ENCODE measurements at regions not wholly inside any gene's neighbourhood (a gene's known extent, or its start where the extent isn't known, plus 50 kb on each side); places are given as distances from the start of the nearest gene placed in this dataset.

GRCh38 chr5:133801955-133802751 lies 166.3 kb downstream of the C5orf15 start:
- H3K9ac ChIP-seq (replicated peaks in 1 of 4; ENCODE audit: extremely low read depth in 1 of 4, low read depth in 3 of 4, low read length in 3 of 4), result no peak overlapping the region
- no peak overlapping the region for H2AFZ ChIP-seq (ENCODE audit: low read length)
- no peak overlapping the region for H4K8ac ChIP-seq (ENCODE audit: extremely low read depth, insufficient read depth, low read length)
- H2BK120ac ChIP-seq (replicated peaks; ENCODE audit: low read depth, low read length), result no peak overlapping the region
- no peak overlapping the region for H2BK15ac ChIP-seq (ENCODE audit: low read length)
- no peak overlapping the region for H3K4me3 ChIP-seq (ENCODE audit: extremely low read depth in 1 of 4, insufficient read depth in 2 of 4, low read depth in 3 of 4, low read length in 4 of 4)
- no peaks in the 10 kb centered on the region for H3K27me3 ChIP-seq (replicated peaks in 1 of 4; ENCODE audit: control insufficient read depth in 3 of 4, extremely low read depth in 1 of 4, insufficient read depth in 3 of 4, low read length in 3 of 4)
- no peak overlapping the region for H2BK12ac ChIP-seq (ENCODE audit: low read depth, low read length)
- no peak overlapping the region for H2AK5ac ChIP-seq (ENCODE audit: low read depth, low read length)
- H2BK5ac ChIP-seq (ENCODE audit: low read depth, low read length), result no peak overlapping the region
- H3K4me2 ChIP-seq (ENCODE audit: insufficient read depth in 1 of 2, low read depth in 2 of 2, low read length in 2 of 2), result no peak overlapping the region
- ChIA-PET POLR2A (ENCODE audit: partially characterized antibody) (no interaction called here), CTCF (ENCODE audit: partially characterized antibody) (interaction anchor here (0.7 to 2.0 kb wide), 6 partner anchors 9 to 142 kb away, joined by 4 to 6 read pairs (median 4); no protein-coding TSS in a partner anchor)
- TF ChIP-seq SAP30 (IDR thresholded peaks at IDR 0.05; ENCODE audit: insufficient read depth, insufficient replicate concordance, low read length), result no peak
- no peak for TF ChIP-seq CTCF (IDR thresholded peaks at IDR 0.05; ENCODE audit: control extremely low read depth in 1 of 3, insufficient read depth in 1 of 3, low read depth in 1 of 3, low read length in 3 of 3)
- no peak for TF ChIP-seq YY1 (IDR thresholded peaks at IDR 0.05; ENCODE audit: low read depth, low read length)
- no peak for TF ChIP-seq RBBP5 (IDR thresholded peaks at IDR 0.05; ENCODE audit: borderline replicate concordance, low read depth, low read length)
- no peaks in the 10 kb centered on the region for H4K20me1 ChIP-seq (replicated peaks in 1 of 2; ENCODE audit: control insufficient read depth in 1 of 2, insufficient read depth in 2 of 2, low read length in 2 of 2)
- no peaks in the 10 kb centered on the region for H3K4me1 ChIP-seq (replicated peaks in 1 of 4; ENCODE audit: control insufficient read depth in 3 of 4, insufficient read depth in 4 of 4, low read length in 3 of 4)
- no peak overlapping the region for H3K18ac ChIP-seq (ENCODE audit: extremely low read depth, low read length)
- no peaks in the 10 kb centered on the region for H3K36me3 ChIP-seq (ENCODE audit: control insufficient read depth in 2 of 4, insufficient read depth in 4 of 4, low read length in 3 of 4)
- H3K79me2 ChIP-seq (ENCODE audit: control insufficient read depth in 1 of 2, insufficient read depth in 2 of 2, low read length in 2 of 2), result no peaks in the 10 kb centered on the region
- H3K27ac ChIP-seq (ENCODE audit: low read depth, low read length), result no peak overlapping the region
- no peak overlapping the region for H3K56ac ChIP-seq (replicated peaks; ENCODE audit: insufficient read length, low read depth, low read length)
- no peak overlapping the region for H3K23ac ChIP-seq (ENCODE audit: insufficient read length)
- no peak overlapping the region for H3K4ac ChIP-seq (replicated peaks; ENCODE audit: insufficient read length, low read depth, low read length)
- WGBS, 2 experiments (ENCODE audit: extremely low coverage in 1 of 2, insufficient coverage in 1 of 2, insufficient read length in 1 of 2, insufficient replicate concordance in 2 of 2, low coverage in 1 of 2, low lambda C conversion rate in 2 of 2, missing lambda C conversion rate in 1 of 2), result 85% methylated on average over 8 of the region's 8 CpGs; no CpG with 5 or more reads in 1 of the 2 experiments
- no peak overlapping the region for H3K14ac ChIP-seq (ENCODE audit: insufficient read length)
- DNase-seq (ENCODE audit: low read depth in 1 of 2, low spot score in 2 of 2), result no peak
- peaks cover 3% of the 10 kb centered on the region; the same call in 1 of the 2 replicates for H3K23me2 ChIP-seq (ENCODE audit: low read depth, low read length)
- no peak overlapping the region for H4K5ac ChIP-seq (ENCODE audit: insufficient read length, low read depth, low read length)
- H4K91ac ChIP-seq (replicated peaks; ENCODE audit: insufficient read length, low read length), result no peak overlapping the region
- H3K9me3 ChIP-seq (ENCODE audit: insufficient read depth in 2 of 2, low read depth in 1 of 2, low read length in 1 of 2), result peaks cover 0 to 4% of the 10 kb centered on the region in 2 experiments; a peak in 1 of 4 replicates
- no peaks in the 10 kb centered on the region for H3K79me1 ChIP-seq (ENCODE audit: low read depth, low read length)
- no peak overlapping the region for H2BK20ac ChIP-seq (ENCODE audit: low read length)
- FAIRE-seq, result no peak
